Panc1 (cell line): ENCODE measurements at regions not wholly inside any gene's neighbourhood (a gene's known extent, or its start where the extent isn't known, plus 50 kb on each side); places are given as distances from the start of the nearest gene placed in this dataset.

Experiments
- ATAC-seq: fragments of 200-7000 bp; cut with Tn5 transposase; 2 replicates; pipeline ENCODE4 v1.9.1; 2020; ENCODE audit warnings: mild to moderate bottlenecking, moderate library complexity
- BruUV-seq: library from RNA; stranded (reverse); fragments of 400-500 nt; replicated peaks from 2 replicates; lab custom pipeline; 2021; lab: Mats Ljungman, UMichigan
- CTCF ChIA-PET: fragments of 300-600 bp; sonication (Branson Sonifier 250); formaldehyde crosslinking; loops from one replicate; lab custom pipeline; 2022; ENCODE audit warnings: antibody characterized with exemption; lab: Charles Lee
- POLR2A ChIA-PET: fragments of 300-600 bp; sonication (Branson Sonifier 250); formaldehyde crosslinking; loops from one replicate; lab custom pipeline; 2022; ENCODE audit warnings: antibody characterized with exemption; lab: Charles Lee
- DNase-seq: peaks from one replicate; pipeline ENCODE4 v3.0.0-alpha.2; 2010; ENCODE audit warnings: low read depth, low spot score
- H3K27ac ChIP-seq: 2 replicates; pipeline ENCODE4 v1.5.1; 2011; ENCODE audit warnings: mild to moderate bottlenecking, low read length, inconsistent platforms
- H3K27me3 ChIP-seq: fragments of 200-500 bp; sonication (Bioruptor generic); 2 replicates; pipeline ENCODE4 v1.6.0; 2014; ENCODE audit warnings: low read length, inconsistent platforms; ENCODE audit not compliant: control insufficient read depth, insufficient read depth
- H3K36me3 ChIP-seq: fragments of 200-500 bp; sonication (Bioruptor generic); 2 replicates; pipeline ENCODE4 v1.5.1; 2014; ENCODE audit warnings: inconsistent platforms, mild to moderate bottlenecking, low read length, moderate library complexity; ENCODE audit not compliant: control insufficient read depth, insufficient read depth
- H3K4me1 ChIP-seq: 2 replicates; pipeline ENCODE4 v1.5.1; 2011; ENCODE audit warnings: inconsistent platforms, mild to moderate bottlenecking, low read length, moderate library complexity; ENCODE audit not compliant: control insufficient read depth, insufficient read depth
- H3K4me3 ChIP-seq, 2 experiments: 2 replicates each; pipeline ENCODE4 v1.5.1; 2011 to 2012; ENCODE audit warnings: low read depth in 2 of 2, low read length in 2 of 2, mild to moderate bottlenecking in 2 of 2, inconsistent platforms in 1 of 2, moderate library complexity in 1 of 2
- H3K9me3 ChIP-seq: fragments of 200-500 bp; sonication (Bioruptor generic); 2 replicates; pipeline ENCODE4 v1.5.1; 2014; ENCODE audit warnings: low read depth, mild to moderate bottlenecking, inconsistent platforms, low read length, moderate library complexity; ENCODE audit not compliant: control insufficient read depth, insufficient read depth
- CTCF ChIP-seq: fragments of 450-650 bp; IDR thresholded peaks from 2 replicates; pipeline ENCODE4 v1.5.1; 2017; ENCODE audit warnings: mild to moderate bottlenecking
- POLR2AphosphoS5 ChIP-seq: IDR thresholded peaks from 2 replicates; pipeline ENCODE4 v1.6.1; 2012; ENCODE audit warnings: mild to moderate bottlenecking, low read depth, low read length, moderate library complexity
- REST ChIP-seq, 2 experiments: IDR thresholded peaks; 2 replicates each; pipeline ENCODE4 v1.6.1; 2011 to 2012; ENCODE audit warnings: low read depth in 2 of 2, control low read depth in 1 of 2, low read length in 1 of 2, mild to moderate bottlenecking in 1 of 2, moderate library complexity in 1 of 2; ENCODE audit not compliant: insufficient read depth in 1 of 2
- SIN3A ChIP-seq: IDR thresholded peaks from 2 replicates; pipeline ENCODE4 v1.6.1; 2012; ENCODE audit warnings: low read depth, mild to moderate bottlenecking, low read length, moderate library complexity, borderline replicate concordance; ENCODE audit not compliant: insufficient read depth
- TCF7L2 ChIP-seq: IDR thresholded peaks from 2 replicates; pipeline ENCODE4 v1.6.1; 2011; ENCODE audit warnings: mild to moderate bottlenecking, low read depth, low read length, inconsistent platforms
- in situ Hi-C: cut with HindIII; loops from 2 replicates; pipeline ENCODE4 v1.10.0; 2016; ENCODE audit warnings: low sequenced_read_pairs, low pct_unique_long_range_greater_than_20kb
- intact Hi-C: fragments of 100-400 bp; cut with micrococcal nuclease; formaldehyde crosslinking; loops from one replicate; pipeline ENCODE4 v1.10.0; 2022; ENCODE audit not compliant: unreplicated experiment

- Histone ChIP-seq H3K9me3 (no peaks in the 10 kb centered on the region), H3K4me3 (no peak overlapping the region), H3K36me3 (no peaks in the 10 kb centered on the region), H3K27ac (no peak overlapping the region), H3K27me3 (no peaks in the 10 kb centered on the region), H3K4me1 (no peaks in the 10 kb centered on the region; the same call in 1 of the 2 replicates)
- no peak for ATAC-seq
- BruUV-seq, result no TSS peak
- no peak for DNase-seq
- CTCF ChIA-PET, result interaction anchor here (0.5 kb wide), 1 partner anchor 977 kb away, joined by 5 read pairs; no protein-coding TSS in a partner anchor
- intact Hi-C loops (no loop called here), in situ Hi-C loops (no loop called here)
- TF ChIP-seq SIN3A (no peak), REST (IDR thresholded peaks at IDR 0.05; ENCODE audit: insufficient read depth in 1 of 2, low read depth in 2 of 2, low read length in 1 of 2) (no peak), CTCF (no peak), TCF7L2 (no peak)
- POLR2A ChIA-PET, result no interaction called here
Measured at GRCh38 chr5:28402590-28403301, 1364.4 kb upstream of the CDH9 start.

GRCh38 chr5:28400076-28400475 lies 1361.7 kb upstream of the CDH9 start:
- Histone ChIP-seq H3K4me3 (no peak overlapping the region), H3K27me3 (no peaks in the 10 kb centered on the region), H3K36me3 (no peaks in the 10 kb centered on the region), H3K4me1 (no peaks in the 10 kb centered on the region; the same call in 1 of the 2 replicates), H3K27ac (no peak overlapping the region), H3K9me3 (no peaks in the 10 kb centered on the region)
- ATAC-seq (no peak), DNase-seq (no peak)
- ChIA-PET POLR2A (no interaction called here), CTCF (no interaction called here)
- intact Hi-C loops (no loop called here), in situ Hi-C loops (no loop called here)
- BruUV-seq, result no TSS peak
- TF ChIP-seq SIN3A (no peak), CTCF (no peak), REST (IDR thresholded peaks at IDR 0.05; ENCODE audit: insufficient read depth in 1 of 2, low read depth in 2 of 2, low read length in 1 of 2) (no peak), TCF7L2 (no peak), POLR2AphosphoS5 (no peak)
